ENCODE measurements at regions not wholly inside any gene's neighbourhood (a gene's known extent, or its start where the extent isn't known, plus 50 kb on each side); places are given as distances from the start of the nearest gene placed in this dataset.
"Not testable (repeated sequence)": the region's sequence is repeated elsewhere in the genome, so short reads cannot be mapped to it uniquely, and the experiment has no call there.

GRCh38 chr14:30158299-30158698, 230.7 kb upstream of the PRKD1 start:
- DNase-seq (ENCODE audit: low read depth in 4 of 4, low spot score in 1 of 4), result no peak

DNA sequence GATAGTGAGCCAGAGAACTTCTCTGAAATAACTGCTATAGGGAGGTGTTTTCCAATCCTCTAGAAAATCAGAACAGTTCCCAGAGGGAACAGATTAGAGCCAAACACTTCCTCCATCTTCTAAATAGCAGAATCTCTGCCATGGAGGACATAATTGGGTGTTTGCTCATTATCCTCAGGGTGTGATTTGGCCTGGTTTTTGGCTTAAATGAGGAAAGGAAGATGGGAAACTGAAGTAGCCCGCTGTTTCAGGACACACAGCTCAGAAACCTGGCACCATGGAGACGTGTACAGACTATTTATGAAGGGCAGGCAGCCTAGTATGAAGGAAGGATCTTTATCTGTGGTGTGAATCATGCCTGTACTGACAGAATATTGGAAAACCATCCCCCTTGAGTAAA, 231.7 kb upstream of the PRKD1 start:
- no peak for DNase-seq (ENCODE audit: low read depth in 4 of 4, low spot score in 1 of 4)

- no peak for DNase-seq (ENCODE audit: low read depth in 4 of 4, low spot score in 1 of 4)
Observed at GRCh38 chr14:30160608-30161007, 233.0 kb upstream of the PRKD1 start.

DNA sequence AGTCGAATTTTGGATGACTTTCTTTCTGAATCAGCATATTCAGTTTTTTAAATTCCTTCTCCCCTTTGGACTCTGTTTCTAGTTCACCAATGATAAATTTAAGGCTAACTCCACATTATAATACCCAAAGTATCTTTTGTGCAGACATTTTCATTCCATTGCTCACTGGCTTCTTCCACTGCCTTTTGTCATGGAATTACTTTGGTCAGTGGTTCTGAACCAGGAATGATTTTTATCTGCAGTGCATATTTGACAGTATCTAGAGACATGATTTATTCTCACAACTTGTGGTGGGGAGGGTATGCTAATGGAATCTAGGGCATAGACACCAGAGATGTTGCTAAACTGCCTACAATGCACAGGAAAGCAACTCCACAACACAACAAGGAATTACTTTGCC, 234.4 kb upstream of the PRKD1 start:
- no peak for DNase-seq (ENCODE audit: low read depth in 4 of 4, low spot score in 1 of 4)

DNA sequence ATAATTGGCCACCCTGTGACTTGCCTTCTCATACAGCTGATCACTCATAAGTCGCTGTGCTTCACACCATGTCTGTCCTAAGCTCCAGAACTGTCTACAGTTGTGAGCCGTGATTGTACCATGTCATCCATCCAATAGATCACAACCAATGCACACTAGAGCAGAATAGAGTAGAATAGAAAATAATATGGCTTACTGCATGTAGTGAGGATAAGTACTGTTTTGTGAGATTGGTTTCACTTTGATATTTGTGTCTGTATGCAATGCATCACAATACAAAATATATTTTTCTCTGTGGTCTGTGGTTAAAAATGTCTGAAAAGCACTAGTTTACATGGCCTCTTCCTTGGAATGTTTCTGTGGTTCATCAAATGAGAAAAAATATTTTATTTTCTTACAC, 237.6 kb upstream of the PRKD1 start:
- DNase-seq (ENCODE audit: low read depth in 4 of 4, low spot score in 1 of 4), result no peak

DNA sequence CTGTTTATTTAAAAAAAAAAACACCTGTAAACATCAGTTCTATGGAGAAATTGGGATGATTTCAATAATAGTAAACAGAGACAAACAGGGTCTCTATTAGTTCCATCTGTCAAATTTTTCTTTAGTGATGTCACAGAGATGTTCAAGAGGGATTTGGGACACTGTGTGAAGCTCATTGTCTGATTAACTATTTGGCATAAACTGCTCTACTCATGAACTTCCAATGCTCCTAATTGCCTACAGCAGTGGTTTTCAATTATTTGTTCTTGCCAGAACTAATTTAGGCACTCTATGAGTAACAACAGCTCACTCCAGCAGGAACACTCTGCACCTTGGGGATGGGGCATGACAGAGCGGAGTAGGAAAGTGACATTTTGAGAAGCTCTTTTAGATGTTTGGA, 250.1 kb upstream of the PRKD1 start:
- no peak for DNase-seq (ENCODE audit: low read depth in 4 of 4, low spot score in 1 of 4)

DNA sequence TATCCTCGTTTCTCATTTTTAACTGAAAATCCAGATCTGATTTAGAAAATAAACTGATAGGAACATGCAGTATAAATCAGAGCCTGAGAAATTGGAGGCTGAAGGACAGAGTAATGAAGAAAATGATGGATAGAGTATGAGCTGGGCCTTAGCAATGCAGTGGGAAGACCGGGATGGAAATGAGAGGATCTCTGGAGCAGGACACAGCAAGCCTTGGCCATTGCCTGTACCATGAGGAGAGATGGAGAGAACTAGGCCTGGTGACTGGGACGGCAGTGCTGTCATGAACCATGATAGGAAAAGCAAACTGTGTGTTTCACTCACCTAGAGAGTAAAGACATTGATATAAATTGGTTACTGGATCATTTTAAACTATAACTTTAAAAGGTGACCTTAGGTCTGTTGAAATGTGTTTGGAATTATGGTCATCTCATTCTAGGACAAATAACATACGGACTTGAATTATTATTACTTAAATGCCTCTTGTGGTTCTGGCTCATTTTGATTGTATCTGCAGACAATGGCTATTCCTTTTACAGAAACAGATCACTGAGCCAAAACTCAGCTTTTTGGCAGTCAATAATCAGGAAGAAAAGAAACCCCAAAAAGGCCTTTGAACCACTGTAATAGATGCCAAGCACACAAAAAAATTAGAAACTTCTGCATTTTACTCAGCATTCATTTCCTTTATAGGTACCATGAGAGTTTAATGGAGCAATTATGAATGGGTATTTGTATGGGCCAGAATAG, 251.9 kb upstream of the PRKD1 start:
- no peak for DNase-seq (ENCODE audit: low read depth in 4 of 4, low spot score in 1 of 4)

DNA sequence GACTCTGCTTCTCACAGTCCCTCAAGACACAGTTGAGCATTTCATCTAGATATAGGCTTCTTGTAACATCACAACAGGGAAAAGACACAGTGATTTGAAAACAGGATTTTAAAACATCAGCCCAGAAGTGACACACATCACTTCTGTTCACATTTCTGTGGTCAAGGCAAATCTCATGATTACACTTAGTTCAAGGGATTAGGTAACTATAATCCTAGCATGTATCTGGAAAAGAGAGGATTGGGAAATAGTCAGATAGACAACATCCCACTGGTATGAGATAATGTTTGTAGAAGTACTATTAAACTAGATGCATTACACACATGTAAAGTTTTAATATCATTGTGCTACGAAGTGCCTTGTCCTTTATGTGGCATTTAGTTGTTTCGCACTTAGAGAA, 252.6 kb upstream of the PRKD1 start:
- no peak for DNase-seq (ENCODE audit: low read depth in 4 of 4, low spot score in 1 of 4)

- DNase-seq (ENCODE audit: low read depth in 4 of 4, low spot score in 1 of 4), result no peak
Observed at GRCh38 chr14:30185832-30186231, 258.2 kb upstream of the PRKD1 start.

GRCh38 chr14:30191639-30192279, 264.1 kb upstream of the PRKD1 start:
- no peak for DNase-seq (ENCODE audit: low read depth in 4 of 4, low spot score in 1 of 4)

GRCh38 chr14:30193101-30193500, 265.5 kb upstream of the PRKD1 start:
- no peak for DNase-seq (ENCODE audit: low read depth in 4 of 4, low spot score in 1 of 4)

GRCh38 chr14:30193845-30194501, 266.3 kb upstream of the PRKD1 start:
- DNase-seq (ENCODE audit: low read depth in 4 of 4, low spot score in 1 of 4), result no peak

GRCh38 chr14:30194741-30195148, 267.1 kb upstream of the PRKD1 start:
- no peak for DNase-seq (ENCODE audit: low read depth in 4 of 4, low spot score in 1 of 4)

- DNase-seq (ENCODE audit: low read depth in 4 of 4, low spot score in 1 of 4), result no peak
Observed at GRCh38 chr14:30195941-30196340, 268.3 kb upstream of the PRKD1 start.

DNA sequence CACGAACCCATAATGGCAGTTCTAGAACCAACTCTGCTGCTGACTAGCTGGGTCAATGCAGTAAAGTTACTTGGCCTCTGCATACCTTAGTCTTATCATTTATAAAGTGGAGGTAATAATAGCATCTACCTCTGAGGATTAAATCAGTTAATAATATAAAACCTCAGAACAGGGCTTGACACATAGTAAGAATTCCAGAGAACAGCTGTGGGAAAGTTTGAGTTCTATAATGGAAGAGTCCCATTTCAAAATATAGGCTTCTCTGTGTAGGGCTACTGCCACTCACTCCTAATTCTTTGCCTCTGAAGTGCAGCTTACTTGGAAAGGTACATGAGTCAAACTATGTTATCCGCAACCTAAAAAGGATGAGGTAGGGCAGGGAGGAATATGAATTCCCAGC, 269.2 kb upstream of the PRKD1 start:
- DNase-seq (ENCODE audit: low read depth in 4 of 4, low spot score in 1 of 4), result no peak

- not testable (repeated sequence) for DNase-seq (ENCODE audit: low read depth in 4 of 4, low spot score in 1 of 4)
Observed at GRCh38 chr14:30198720-30199119, 271.1 kb upstream of the PRKD1 start.

GRCh38 chr14:30204431-30204980, 276.9 kb upstream of the PRKD1 start:
- no peak for DNase-seq (ENCODE audit: low read depth in 4 of 4, low spot score in 1 of 4)

DNA sequence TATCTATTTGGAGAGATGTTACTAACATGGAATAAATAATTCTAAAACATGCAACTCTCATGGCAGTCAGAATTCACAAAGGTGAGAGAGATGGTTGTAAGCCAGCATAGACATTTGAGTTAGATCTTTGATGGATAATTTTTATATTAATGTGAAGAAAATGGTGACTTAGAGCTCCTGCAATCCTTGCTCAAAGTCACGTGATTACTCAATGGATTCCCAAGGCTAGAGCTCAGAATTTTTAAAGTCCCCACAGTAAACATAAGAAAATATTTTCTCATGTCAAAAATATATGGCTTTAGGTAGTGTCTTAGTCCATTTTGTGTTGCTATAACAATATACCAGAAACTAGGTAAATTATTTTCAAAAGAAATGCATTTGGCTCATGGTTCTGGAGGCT, 281.5 kb upstream of the PRKD1 start:
- DNase-seq (ENCODE audit: low read depth in 4 of 4, low spot score in 1 of 4), result no peak

DNA sequence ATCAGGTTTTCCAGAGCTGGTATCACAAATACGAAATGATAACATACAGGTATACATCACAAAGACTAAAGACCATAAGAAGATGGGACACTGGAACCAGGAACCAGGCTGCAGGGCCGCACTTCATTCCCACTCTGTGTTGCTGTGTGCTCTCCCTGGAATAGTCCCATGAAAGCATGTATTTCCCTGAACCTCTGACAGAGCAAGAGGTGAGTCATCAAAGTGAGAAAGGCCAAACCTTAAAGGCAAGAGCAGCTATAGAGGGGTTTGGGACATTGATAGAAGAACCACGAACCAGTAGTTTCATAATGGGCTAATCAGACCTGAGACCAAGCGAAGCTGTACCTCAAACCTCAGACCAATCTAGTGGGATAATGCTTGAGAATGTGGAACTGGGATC, 283.0 kb upstream of the PRKD1 start:
- DNase-seq (ENCODE audit: low read depth in 4 of 4, low spot score in 1 of 4), result no peak

GRCh38 chr14:30211326-30211725, 283.7 kb upstream of the PRKD1 start:
- no peak for DNase-seq (ENCODE audit: low read depth in 4 of 4, low spot score in 1 of 4)

- no peak for DNase-seq (ENCODE audit: low read depth in 4 of 4, low spot score in 1 of 4)
Observed at GRCh38 chr14:30214014-30214413, 286.4 kb upstream of the PRKD1 start.

- no peak for DNase-seq (ENCODE audit: low read depth in 4 of 4, low spot score in 1 of 4)
Observed at GRCh38 chr14:30214461-30215090, 286.9 kb upstream of the PRKD1 start.

Measured in stimulated activated CD4-positive, alpha-beta T cell treated with anti-CD3 and anti-CD28 coated beads, Interleukin-1b, Interleukin-23, amount 100 ng/mL, for 24 hours (primary cell).